Bronchial epithelial cell (primary cell): ENCODE measurements at regions not wholly inside any gene's neighbourhood (a gene's known extent, or its start where the extent isn't known, plus 50 kb on each side); places are given as distances from the start of the nearest gene placed in this dataset.

Source experiments
- DNase-seq: peaks from one replicate; pipeline ENCODE4 v3.0.0-alpha.2; 2010; ENCODE audit warnings: low read depth
- FAIRE-seq: peaks from 2 replicates; lab custom pipeline; 2011; peaks lifted over from hg19 to GRCh38; lab: Jason Lieb, UNC
- H3K27me3 ChIP-seq: 2 replicates; pipeline ENCODE4 v1.5.1; 2011; ENCODE audit warnings: low read length; ENCODE audit not compliant: control insufficient read depth, insufficient read depth
- H3K36me3 ChIP-seq: 2 replicates; pipeline ENCODE4 v1.5.1; 2011; ENCODE audit warnings: low read length; ENCODE audit not compliant: control insufficient read depth, insufficient read depth
- H3K4me3 ChIP-seq: 2 replicates; pipeline ENCODE4 v1.5.1; 2011; ENCODE audit warnings: mild to moderate bottlenecking, low read depth, low read length, control low read depth
- CTCF ChIP-seq: IDR thresholded peaks from 2 replicates; pipeline ENCODE4 v1.5.1; 2011; ENCODE audit warnings: mild to moderate bottlenecking, moderate library complexity, low read length, control low read depth, inconsistent platforms; ENCODE audit not compliant: insufficient read depth, severe bottlenecking

- no peak overlapping the region for H3K4me3 ChIP-seq
- no peak for DNase-seq
- FAIRE-seq = no peak
- H3K27me3 ChIP-seq = no peaks in the 10 kb centered on the region
- TF ChIP-seq CTCF = no peak
- H3K36me3 ChIP-seq = no peaks in the 10 kb centered on the region
Measured at GRCh38 chr3:66574091-66574490, 73.3 kb upstream of the LRIG1 start.

GRCh38 chr3:66577426-66578203 is 76.8 kb upstream of the LRIG1 start:
- no peak for DNase-seq
- H3K27me3 ChIP-seq = no peaks in the 10 kb centered on the region
- H3K4me3 ChIP-seq = no peak overlapping the region
- no peaks in the 10 kb centered on the region for H3K36me3 ChIP-seq
- TF ChIP-seq CTCF = no peak
- no peak for FAIRE-seq

- no peaks in the 10 kb centered on the region for H3K27me3 ChIP-seq
- H3K4me3 ChIP-seq = no peak overlapping the region
- FAIRE-seq (peak; percentile 13), DNase-seq (no peak)
- no peaks in the 10 kb centered on the region for H3K36me3 ChIP-seq
- no peak for TF ChIP-seq CTCF
Measured at GRCh38 chr3:66581256-66581655, 80.4 kb upstream of the LRIG1 start.

GRCh38 chr3:66582721-66583423 is 82.0 kb upstream of the LRIG1 start:
- Histone ChIP-seq H3K4me3 (no peak overlapping the region), H3K27me3 (no peaks in the 10 kb centered on the region), H3K36me3 (no peaks in the 10 kb centered on the region)
- FAIRE-seq = no peak
- DNase-seq = no peak
- no peak for TF ChIP-seq CTCF

- DNase-seq (peak; percentile 92), FAIRE-seq (no peak)
- Histone ChIP-seq H3K27me3 (no peaks in the 10 kb centered on the region), H3K36me3 (no peaks in the 10 kb centered on the region), H3K4me3 (no peak overlapping the region)
- no peak for TF ChIP-seq CTCF
Measured at GRCh38 chr3:66583424-66584040, 82.7 kb upstream of the LRIG1 start.
